ENCODE measurements at regions not wholly inside any gene's neighbourhood (a gene's known extent, or its start where the extent isn't known, plus 50 kb on each side); places are given as distances from the start of the nearest gene placed in this dataset.

GRCh38 chr3:158976966-158977365, 175.1 kb downstream of the MFSD1 start:
- WGBS, 2 donors, result 78 to 79% methylated on average over 2 of the region's 2 CpGs
- no peaks in the 10 kb centered on the region for H3K36me3 ChIP-seq
- intact Hi-C loops (cut with DNase I), result no loop called here

DNA sequence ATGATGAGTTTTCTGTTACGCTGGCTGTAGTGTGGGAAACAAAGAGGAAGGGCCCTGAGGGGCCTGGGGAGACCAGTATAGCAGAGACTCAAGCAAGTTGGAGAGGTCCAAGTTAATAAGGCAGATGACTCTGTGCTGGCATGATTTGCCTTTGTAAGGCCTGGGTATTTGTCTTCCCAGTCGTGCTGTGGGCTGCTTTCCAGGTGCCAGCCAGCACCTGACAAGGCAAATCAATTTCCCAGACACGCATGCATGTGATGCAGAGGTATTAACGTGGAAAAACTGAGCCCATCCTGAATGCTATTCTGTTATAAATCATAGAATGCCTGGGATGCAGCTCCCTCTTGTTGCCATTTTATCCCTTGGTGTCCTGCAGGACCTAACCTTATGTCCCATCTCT, 175.6 kb downstream of the MFSD1 start:
- intact Hi-C loops (cut with DNase I), result no loop called here
- 60 to 73% methylated on average over 4 of the region's 4 CpGs for WGBS, 2 donors
- Histone ChIP-seq H3K27ac (no peak overlapping the region), H3K4me1 (no peaks in the 10 kb centered on the region), H3K4me3 (no peak overlapping the region), H3K27me3 (no peaks in the 10 kb centered on the region), H3K36me3 (no peaks in the 10 kb centered on the region), H3K9me3 (no peaks in the 10 kb centered on the region)
- no peak for TF ChIP-seq CTCF (IDR thresholded peaks at IDR 0.05)
- no peak for TF ChIP-seq EP300 (IDR thresholded peaks at IDR 0.05)
- TF ChIP-seq POLR2A (IDR thresholded peaks at IDR 0.05), result no peak
- no peak for TF ChIP-seq POLR2AphosphoS5 (IDR thresholded peaks at IDR 0.05)
- DNase-seq, result no peak

More at GRCh38 chr3:158976966-158977365, 175.1 kb downstream of the MFSD1 start:
- no peaks in the 10 kb centered on the region for H3K9me3 ChIP-seq
- no peak overlapping the region for H3K4me3 ChIP-seq
- no peaks in the 10 kb centered on the region for H3K4me1 ChIP-seq
- H3K27me3 ChIP-seq, result no peaks in the 10 kb centered on the region
- no peak overlapping the region for H3K27ac ChIP-seq
- no peak for DNase-seq
- no peak for TF ChIP-seq CTCF (IDR thresholded peaks at IDR 0.05)
- TF ChIP-seq POLR2A (IDR thresholded peaks at IDR 0.05), result no peak
- no peak for TF ChIP-seq POLR2AphosphoS5 (IDR thresholded peaks at IDR 0.05)
- TF ChIP-seq EP300 (IDR thresholded peaks at IDR 0.05), result no peak

DNA sequence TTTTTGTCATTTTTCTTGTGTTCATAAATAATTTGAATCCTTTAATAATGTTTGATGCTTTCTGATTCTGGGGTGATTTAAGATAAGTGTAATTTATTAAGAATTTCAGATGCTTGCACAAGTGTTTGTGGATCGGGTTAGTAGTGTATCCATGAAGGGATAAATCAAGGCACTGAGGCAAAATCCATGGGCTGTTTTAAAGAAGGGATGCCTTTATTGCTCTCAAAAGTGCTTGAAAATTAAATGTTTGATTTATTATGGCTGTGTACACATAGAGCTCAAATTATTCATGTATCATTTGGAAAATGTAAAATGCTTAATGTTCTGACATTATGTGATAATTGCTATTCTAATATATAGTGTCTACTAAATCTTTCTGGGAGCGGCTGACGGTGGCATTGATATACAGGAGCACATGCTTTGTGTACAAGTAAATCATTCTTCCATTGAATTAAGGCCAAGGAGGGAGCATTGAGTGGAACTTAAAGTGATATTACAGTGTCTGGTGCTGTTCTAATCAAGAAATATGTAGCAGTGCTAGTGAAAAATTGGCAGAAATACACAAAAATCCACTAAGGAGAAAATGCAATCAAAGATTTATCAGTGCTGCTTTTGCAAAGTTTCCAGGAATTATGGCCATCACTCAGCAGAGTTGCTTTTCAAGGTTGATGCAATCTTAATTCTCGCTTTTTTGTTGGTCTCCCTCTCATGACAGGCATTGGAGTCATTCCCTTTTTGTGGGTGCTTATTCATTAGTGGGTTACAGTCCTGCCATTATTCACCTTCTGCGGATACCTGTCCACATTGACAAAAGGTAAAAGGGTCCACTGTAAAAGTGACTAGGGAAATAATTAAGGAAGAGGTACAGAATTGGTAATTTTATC, 181.6 kb downstream of the MFSD1 start:
- intact Hi-C loops (cut with DNase I), result no loop called here
- Histone ChIP-seq H3K4me3 (no peak overlapping the region), H3K36me3 (no peaks in the 10 kb centered on the region), H3K27ac (no peak overlapping the region), H3K27me3 (no peaks in the 10 kb centered on the region), H3K4me1 (no peaks in the 10 kb centered on the region), H3K9me3 (no peaks in the 10 kb centered on the region)
- TF ChIP-seq POLR2AphosphoS5 (IDR thresholded peaks at IDR 0.05) (no peak), EP300 (IDR thresholded peaks at IDR 0.05) (no peak), CTCF (IDR thresholded peaks at IDR 0.05) (no peak), POLR2A (IDR thresholded peaks at IDR 0.05) (no peak)
- DNase-seq, result no peak
- 81 to 82% methylated on average over 5 of the region's 5 CpGs for WGBS, 2 donors

DNA sequence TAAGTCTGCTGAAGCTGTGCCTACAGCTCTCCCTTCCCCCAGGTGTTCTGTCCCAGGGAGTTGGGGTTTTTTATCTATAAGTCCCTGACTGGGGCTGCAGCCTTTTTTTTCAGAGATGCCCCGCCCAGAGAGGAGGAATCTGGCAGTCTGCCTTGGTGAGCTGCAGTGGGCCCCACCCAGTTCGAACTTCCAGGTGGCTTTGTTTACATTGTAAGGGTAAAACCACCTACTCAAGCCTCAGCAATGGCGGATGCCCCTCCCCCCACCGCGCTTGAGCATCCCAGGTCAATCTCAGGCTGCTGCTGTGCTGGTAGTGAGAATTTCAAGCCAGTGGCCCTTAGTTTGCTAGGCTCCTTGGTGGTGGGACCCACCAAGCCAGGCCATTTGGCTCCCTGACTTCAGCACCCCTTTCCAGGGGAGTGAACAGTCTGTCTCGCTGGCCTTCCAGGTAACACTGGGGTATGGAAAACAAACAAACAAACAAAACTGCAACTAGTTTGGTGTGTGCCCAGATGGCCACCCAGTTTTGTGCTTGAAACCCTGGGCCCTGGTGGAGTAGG, 189.4 kb downstream of the MFSD1 start:
- no peak overlapping the region for H3K4me3 ChIP-seq
- H3K4me1 ChIP-seq, result no peaks in the 10 kb centered on the region
- WGBS, 2 donors, result 15 to 47% methylated on average over 6 of the region's 6 CpGs
- no peak overlapping the region for H3K27ac ChIP-seq
- intact Hi-C loops (cut with DNase I), result no loop called here
- no peak for DNase-seq
- TF ChIP-seq EP300 (IDR thresholded peaks at IDR 0.05), result no peak
- no peak for TF ChIP-seq CTCF (IDR thresholded peaks at IDR 0.05)
- TF ChIP-seq POLR2A (IDR thresholded peaks at IDR 0.05), result no peak
- no peak for TF ChIP-seq POLR2AphosphoS5 (IDR thresholded peaks at IDR 0.05)
- no peaks in the 10 kb centered on the region for H3K9me3 ChIP-seq
- no peaks in the 10 kb centered on the region for H3K27me3 ChIP-seq
- H3K36me3 ChIP-seq, result no peaks in the 10 kb centered on the region
